ENCODE measurements at regions not wholly inside any gene's neighbourhood (a gene's known extent, or its start where the extent isn't known, plus 50 kb on each side); places are given as distances from the start of the nearest gene placed in this dataset.

DNA sequence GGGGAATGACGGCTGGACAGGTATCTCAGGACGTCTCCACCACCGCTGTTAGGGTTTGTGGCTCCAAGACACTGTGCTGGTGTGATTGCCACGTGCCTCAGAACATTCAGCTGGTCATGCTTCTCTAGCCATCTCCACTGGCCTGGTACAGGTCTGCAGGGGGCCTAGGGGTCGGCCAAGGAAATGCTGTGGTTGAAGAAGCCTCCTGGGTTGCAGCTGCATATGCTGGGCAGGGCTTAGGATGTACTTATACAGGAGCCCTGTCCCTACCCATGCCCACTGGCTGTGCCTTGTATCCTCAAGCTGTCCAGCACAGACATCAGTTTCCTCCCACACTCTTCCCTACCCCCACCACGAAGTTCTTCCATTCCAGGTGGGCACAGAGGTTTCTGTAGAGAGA is 64.1 kb downstream of the NPPC start:
- no TSS peak for BruUV-seq (replicated peaks)
- no peaks in the 10 kb centered on the region for H3K4me1 ChIP-seq (ENCODE audit: insufficient read depth, low read length, poor library complexity, severe bottlenecking)
- no peak overlapping the region for H3K4me3 ChIP-seq (ENCODE audit: low read depth, low read length, poor library complexity, severe bottlenecking)
- H3K9me3 ChIP-seq (ENCODE audit: low read depth, low read length, poor library complexity, severe bottlenecking) = no peaks in the 10 kb centered on the region
- TF ChIP-seq, protein P1, sequence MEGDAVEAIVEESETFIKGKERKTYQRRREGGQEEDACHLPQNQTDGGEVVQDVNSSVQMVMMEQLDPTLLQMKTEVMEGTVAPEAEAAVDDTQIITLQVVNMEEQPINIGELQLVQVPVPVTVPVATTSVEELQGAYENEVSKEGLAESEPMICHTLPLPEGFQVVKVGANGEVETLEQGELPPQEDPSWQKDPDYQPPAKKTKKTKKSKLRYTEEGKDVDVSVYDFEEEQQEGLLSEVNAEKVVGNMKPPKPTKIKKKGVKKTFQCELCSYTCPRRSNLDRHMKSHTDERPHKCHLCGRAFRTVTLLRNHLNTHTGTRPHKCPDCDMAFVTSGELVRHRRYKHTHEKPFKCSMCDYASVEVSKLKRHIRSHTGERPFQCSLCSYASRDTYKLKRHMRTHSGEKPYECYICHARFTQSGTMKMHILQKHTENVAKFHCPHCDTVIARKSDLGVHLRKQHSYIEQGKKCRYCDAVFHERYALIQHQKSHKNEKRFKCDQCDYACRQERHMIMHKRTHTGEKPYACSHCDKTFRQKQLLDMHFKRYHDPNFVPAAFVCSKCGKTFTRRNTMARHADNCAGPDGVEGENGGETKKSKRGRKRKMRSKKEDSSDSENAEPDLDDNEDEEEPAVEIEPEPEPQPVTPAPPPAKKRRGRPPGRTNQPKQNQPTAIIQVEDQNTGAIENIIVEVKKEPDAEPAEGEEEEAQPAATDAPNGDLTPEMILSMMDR (conservative IDR thresholded peaks at IDR 0.05; ENCODE audit: low read depth, low read length) = no peak
- TF ChIP-seq EZH2 (IDR thresholded peaks at IDR 0.05; ENCODE audit: borderline replicate concordance, low read depth, low read length, poor library complexity, severe bottlenecking) = no peak
- peaks cover 31% of the 10 kb centered on the region for H3K27me3 ChIP-seq (replicated peaks; ENCODE audit: insufficient read depth, low read depth, low read length, poor library complexity)
- H3K36me3 ChIP-seq (ENCODE audit: insufficient read depth, low read length, poor library complexity, severe bottlenecking) = no peaks in the 10 kb centered on the region
- DNase-seq (ENCODE audit: low spot score) = no peak
- CTCF ChIA-PET = no interaction called here
- no peak overlapping the region for H3K27ac ChIP-seq (ENCODE audit: low read depth, low read length, poor library complexity, severe bottlenecking)
- POLR2A ChIA-PET (ENCODE audit: low non-redundant PET) = no interaction called here
- intact Hi-C loops (cut with micrococcal nuclease; ENCODE audit: unreplicated experiment) = no loop called here

GRCh38 chr2:231861288-231861931 is 64.8 kb downstream of the NPPC start:
- H3K36me3 ChIP-seq (ENCODE audit: insufficient read depth, low read length, poor library complexity, severe bottlenecking) = no peaks in the 10 kb centered on the region
- no TSS peak for BruUV-seq (replicated peaks)
- intact Hi-C loops (cut with micrococcal nuclease; ENCODE audit: unreplicated experiment) = no loop called here
- CTCF ChIA-PET = interaction anchor here (0.6 kb wide), 1 partner anchor 467 kb away, joined by 3 read pairs; no protein-coding TSS in a partner anchor
- H3K4me1 ChIP-seq (ENCODE audit: insufficient read depth, low read length, poor library complexity, severe bottlenecking) = no peaks in the 10 kb centered on the region
- POLR2A ChIA-PET (ENCODE audit: low non-redundant PET) = no interaction called here
- H3K4me3 ChIP-seq (ENCODE audit: low read depth, low read length, poor library complexity, severe bottlenecking) = no peak overlapping the region
- H3K27me3 ChIP-seq (replicated peaks; ENCODE audit: insufficient read depth, low read depth, low read length, poor library complexity) = peaks cover 29% of the 10 kb centered on the region
- no peak overlapping the region for H3K27ac ChIP-seq (ENCODE audit: low read depth, low read length, poor library complexity, severe bottlenecking)
- no peak for TF ChIP-seq EZH2 (IDR thresholded peaks at IDR 0.05; ENCODE audit: borderline replicate concordance, low read depth, low read length, poor library complexity, severe bottlenecking)
- TF ChIP-seq, protein P1 (conservative IDR thresholded peaks at IDR 0.05; ENCODE audit: low read depth, low read length) = no peak
- no peak for DNase-seq (ENCODE audit: low spot score)
- no peaks in the 10 kb centered on the region for H3K9me3 ChIP-seq (ENCODE audit: low read depth, low read length, poor library complexity, severe bottlenecking)
